GM21390 (cell line): ENCODE measurements at regions not wholly inside any gene's neighbourhood (a gene's known extent, or its start where the extent isn't known, plus 50 kb on each side); places are given as distances from the start of the nearest gene placed in this dataset.
A peak's percentile ranks its signal among the peaks of the same experiment; 100 is the strongest.

Source experiments
- ATAC-seq: cut with Tn5 transposase; IDR thresholded peaks from one replicate; pipeline ENCODE4 v1.9.1; 2021; ENCODE audit not compliant: unreplicated experiment

GRCh38 chr2:67950018-67950417 lies 112.8 kb downstream of the C1D start:
- no peak for ATAC-seq

- no peak for ATAC-seq
Observed at GRCh38 chr2:67950919-67951318, 111.9 kb downstream of the C1D start.

- peak; percentile 70 for ATAC-seq
Observed at GRCh38 chr2:67952066-67952465, 110.7 kb downstream of the C1D start.

GRCh38 chr2:67954093-67954748 lies 108.6 kb downstream of the C1D start:
- no peak for ATAC-seq

- ATAC-seq = no peak
Observed at GRCh38 chr2:67955748-67956603, 106.8 kb downstream of the C1D start.

- no peak for ATAC-seq
Observed at GRCh38 chr2:67965246-67965645, 97.6 kb downstream of the C1D start.

GRCh38 chr2:67970071-67970470 lies 92.7 kb downstream of the C1D start:
- no peak for ATAC-seq

GRCh38 chr2:67970542-67970941 lies 92.3 kb downstream of the C1D start:
- no peak for ATAC-seq

GRCh38 chr2:67974559-67975430 lies 88.0 kb downstream of the C1D start:
- ATAC-seq = no peak

- ATAC-seq = no peak
Observed at GRCh38 chr2:67977464-67977863, 85.3 kb downstream of the C1D start.

- ATAC-seq = no peak
Observed at GRCh38 chr2:67982956-67983355, 79.8 kb downstream of the C1D start.

GRCh38 chr2:67984600-67984999 lies 78.2 kb downstream of the C1D start:
- no peak for ATAC-seq

- no peak for ATAC-seq
Observed at GRCh38 chr2:67985586-67985985, 77.2 kb downstream of the C1D start.

GRCh38 chr2:67986258-67986657 lies 76.5 kb downstream of the C1D start:
- ATAC-seq = no peak
